T-helper 2 cell (primary cell): ENCODE measurements at regions not wholly inside any gene's neighbourhood (a gene's known extent, or its start where the extent isn't known, plus 50 kb on each side); places are given as distances from the start of the nearest gene placed in this dataset.
"Not testable (repeated sequence)": the region's sequence is repeated elsewhere in the genome, so short reads cannot be mapped to it uniquely, and the experiment has no call there.

Experiments
- DNase-seq, 5 experiments: peaks; one replicate each; pipeline versions ENCODE4 v3.0.0 to v3.0.0-alpha.2; 2012 to 2022

GRCh38 chr11:25625094-25625493 is 706.8 kb upstream of the ANO3 start:
- no peak for DNase-seq

- DNase-seq = no peak
Measured at GRCh38 chr11:25628030-25628429, 703.9 kb upstream of the ANO3 start.

- no peak for DNase-seq
Measured at GRCh38 chr11:25633230-25633629, 698.7 kb upstream of the ANO3 start.

- not testable (repeated sequence) for DNase-seq
Measured at GRCh38 chr11:25649220-25649619, 682.7 kb upstream of the ANO3 start.

- no peak for DNase-seq
Measured at GRCh38 chr11:25650319-25650718, 681.6 kb upstream of the ANO3 start.

- DNase-seq = no peak
Measured at GRCh38 chr11:25655636-25656035, 676.3 kb upstream of the ANO3 start.

GRCh38 chr11:25658916-25659315 is 673.0 kb upstream of the ANO3 start:
- DNase-seq = no peak

- no peak for DNase-seq
Measured at GRCh38 chr11:25659706-25660105, 672.2 kb upstream of the ANO3 start.

- no peak for DNase-seq
Measured at GRCh38 chr11:25667871-25668270, 664.1 kb upstream of the ANO3 start.

- no peak for DNase-seq
Measured at GRCh38 chr11:25691959-25692358, 640.0 kb upstream of the ANO3 start.

- no peak for DNase-seq
Measured at GRCh38 chr11:25702417-25702816, 629.5 kb upstream of the ANO3 start.

- no peak for DNase-seq
Measured at GRCh38 chr11:25710975-25711374, 621.0 kb upstream of the ANO3 start.

- no peak for DNase-seq
Measured at GRCh38 chr11:25727944-25728343, 604.0 kb upstream of the ANO3 start.

- DNase-seq = no peak
Measured at GRCh38 chr11:25730230-25730629, 601.7 kb upstream of the ANO3 start.

GRCh38 chr11:25733777-25734176 is 598.2 kb upstream of the ANO3 start:
- DNase-seq = no peak

GRCh38 chr11:25734591-25735211 is 597.2 kb upstream of the ANO3 start:
- no peak for DNase-seq

GRCh38 chr11:25737071-25737675 is 594.8 kb upstream of the ANO3 start:
- no peak for DNase-seq

GRCh38 chr11:25741886-25742285 is 590.0 kb upstream of the ANO3 start:
- DNase-seq = no peak

GRCh38 chr11:25742800-25743199 is 589.1 kb upstream of the ANO3 start:
- no peak for DNase-seq

- DNase-seq = no peak
Measured at GRCh38 chr11:25755381-25755780, 576.5 kb upstream of the ANO3 start.

- DNase-seq = no peak
Measured at GRCh38 chr11:25755918-25756584, 575.9 kb upstream of the ANO3 start.

- DNase-seq = no peak
Measured at GRCh38 chr11:25758145-25758661, 573.7 kb upstream of the ANO3 start.

GRCh38 chr11:25766332-25767015 is 565.5 kb upstream of the ANO3 start:
- no peak for DNase-seq

GRCh38 chr11:25769287-25769686 is 562.6 kb upstream of the ANO3 start:
- DNase-seq = no peak
